ENCODE measurements at regions not wholly inside any gene's neighbourhood (a gene's known extent, or its start where the extent isn't known, plus 50 kb on each side); places are given as distances from the start of the nearest gene placed in this dataset.
"Not testable (repeated sequence)": the region's sequence is repeated elsewhere in the genome, so short reads cannot be mapped to it uniquely, and the experiment has no call there.

DNA sequence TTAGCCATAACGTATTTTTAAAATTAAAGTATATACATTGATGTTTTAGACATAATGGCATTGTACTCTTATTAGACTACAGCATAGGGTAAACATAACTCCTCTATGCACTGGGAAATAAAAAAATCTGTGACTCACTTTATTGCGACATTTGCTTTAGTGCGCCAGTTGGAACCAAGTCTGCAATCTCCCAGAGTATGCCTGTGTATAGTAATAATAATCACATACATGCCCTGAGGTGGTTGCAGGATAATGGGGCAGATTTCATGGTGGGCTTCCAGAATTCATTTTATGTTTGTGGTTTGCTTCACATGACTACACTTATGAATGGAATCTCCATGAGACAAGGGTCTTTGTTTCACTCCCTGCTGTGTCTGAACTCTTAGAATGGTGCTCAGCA is 66.9 kb upstream of the N4BP1 start:
- H3K9me3 ChIP-seq (replicated peaks) = peaks cover 12% of the 10 kb centered on the region
- no peak for DNase-seq
- peaks cover 8% of the 10 kb centered on the region for H3K27me3 ChIP-seq (ENCODE audit: low read depth)
- no peak overlapping the region for H3K4me3 ChIP-seq
- no peaks in the 10 kb centered on the region for H3K36me3 ChIP-seq
- TF ChIP-seq, protein P1, sequence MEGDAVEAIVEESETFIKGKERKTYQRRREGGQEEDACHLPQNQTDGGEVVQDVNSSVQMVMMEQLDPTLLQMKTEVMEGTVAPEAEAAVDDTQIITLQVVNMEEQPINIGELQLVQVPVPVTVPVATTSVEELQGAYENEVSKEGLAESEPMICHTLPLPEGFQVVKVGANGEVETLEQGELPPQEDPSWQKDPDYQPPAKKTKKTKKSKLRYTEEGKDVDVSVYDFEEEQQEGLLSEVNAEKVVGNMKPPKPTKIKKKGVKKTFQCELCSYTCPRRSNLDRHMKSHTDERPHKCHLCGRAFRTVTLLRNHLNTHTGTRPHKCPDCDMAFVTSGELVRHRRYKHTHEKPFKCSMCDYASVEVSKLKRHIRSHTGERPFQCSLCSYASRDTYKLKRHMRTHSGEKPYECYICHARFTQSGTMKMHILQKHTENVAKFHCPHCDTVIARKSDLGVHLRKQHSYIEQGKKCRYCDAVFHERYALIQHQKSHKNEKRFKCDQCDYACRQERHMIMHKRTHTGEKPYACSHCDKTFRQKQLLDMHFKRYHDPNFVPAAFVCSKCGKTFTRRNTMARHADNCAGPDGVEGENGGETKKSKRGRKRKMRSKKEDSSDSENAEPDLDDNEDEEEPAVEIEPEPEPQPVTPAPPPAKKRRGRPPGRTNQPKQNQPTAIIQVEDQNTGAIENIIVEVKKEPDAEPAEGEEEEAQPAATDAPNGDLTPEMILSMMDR (IDR thresholded peaks at IDR 0.05; ENCODE audit: borderline replicate concordance) = no peak
- intact Hi-C loops (cut with micrococcal nuclease) = no loop called here
- H3K4me1 ChIP-seq = no peaks in the 10 kb centered on the region
- no peak overlapping the region for H3K27ac ChIP-seq (replicated peaks)

DNA sequence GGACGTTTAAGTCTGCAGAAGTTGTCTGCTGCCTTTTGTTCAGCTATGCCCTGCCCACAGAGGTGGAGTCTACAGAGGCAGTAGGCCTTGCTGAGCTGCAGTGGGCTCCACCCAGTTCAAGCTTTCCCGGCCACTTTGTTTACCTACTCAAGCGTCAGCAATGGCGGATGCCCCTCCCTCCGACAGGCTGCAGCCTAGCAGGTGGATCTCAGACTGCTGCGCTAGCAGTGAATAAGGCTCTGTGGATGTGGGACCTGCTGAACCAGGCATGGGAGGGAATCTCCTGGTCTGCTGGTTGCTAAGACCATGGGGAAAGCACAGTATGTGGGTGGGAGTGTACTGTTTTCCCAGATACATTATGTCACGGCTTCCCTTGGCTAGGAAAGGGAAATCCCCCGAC is 58.2 kb upstream of the N4BP1 start:
- intact Hi-C loops (cut with micrococcal nuclease); DNase-seq; H3K4me3 ChIP-seq; H3K27me3 ChIP-seq (ENCODE audit: low read depth); H3K36me3 ChIP-seq; H3K4me1 ChIP-seq; H3K27ac ChIP-seq (replicated peaks): not testable (repeated sequence)
- H3K9me3 ChIP-seq (replicated peaks) = peaks cover 34% of the 10 kb centered on the region

DNA sequence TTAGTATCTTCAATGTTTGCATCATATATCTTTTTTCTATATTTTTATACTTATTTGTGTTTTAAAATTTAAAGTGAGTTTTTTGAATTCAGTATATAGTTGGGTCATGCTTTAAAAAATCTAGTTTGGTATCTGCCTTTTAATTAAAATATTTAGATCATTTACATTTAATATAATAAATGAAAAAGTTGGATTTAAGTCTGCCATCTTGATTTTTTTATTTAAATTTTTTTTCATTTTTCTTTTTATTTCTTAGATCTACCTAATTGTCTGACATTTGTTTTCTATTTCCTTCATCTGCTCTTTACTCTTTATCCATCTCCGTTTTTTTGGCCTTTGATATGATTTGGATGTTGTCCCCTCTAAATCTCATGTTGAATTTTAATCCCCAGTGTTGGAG is 50.0 kb upstream of the N4BP1 start:
- Histone ChIP-seq H3K27me3 (ENCODE audit: low read depth) (no peaks in the 10 kb centered on the region), H3K4me3 (no peak overlapping the region), H3K9me3 (replicated peaks) (peaks cover 81% of the 10 kb centered on the region), H3K27ac (replicated peaks) (no peak overlapping the region), H3K4me1 (no peaks in the 10 kb centered on the region), H3K36me3 (no peaks in the 10 kb centered on the region)
- TF ChIP-seq, protein P1 (IDR thresholded peaks at IDR 0.05; ENCODE audit: borderline replicate concordance) = no peak
- intact Hi-C loops (cut with micrococcal nuclease) = no loop called here
- no peak for DNase-seq

Data from left ventricle myocardium inferior (tissue), 1 donor.